Peyer's patch (tissue), 4 donors: ENCODE measurements at regions not wholly inside any gene's neighbourhood (a gene's known extent, or its start where the extent isn't known, plus 50 kb on each side); places are given as distances from the start of the nearest gene placed in this dataset.

Source experiments
- DNase-seq, 3 donors: peaks; one replicate each; pipeline ENCODE4 v3.0.0-alpha.2; 2017 to 2019
- H3K27ac ChIP-seq, 4 donors: fragments of 200-600 bp; sonication (generic); one replicate each; pipeline ENCODE4 v1.5.1; 2016 to 2019
- H3K27me3 ChIP-seq, 2 donors: fragments of 200-600 bp; sonication (generic); one replicate each; pipeline ENCODE4 v1.5.1; 2019
- H3K36me3 ChIP-seq, 3 donors: fragments of 200-600 bp; sonication (generic); one replicate each; pipeline ENCODE4 v1.5.1; 2016 to 2019
- H3K4me1 ChIP-seq, 4 donors: fragments of 200-600 bp; sonication (generic); one replicate each; pipeline ENCODE4 v1.5.1; 2016 to 2019
- H3K4me3 ChIP-seq, 4 donors: fragments of 200-600 bp; sonication (generic); 1 replicate in 3 of 4; 2 replicates in 1 of 4; pipeline ENCODE4 v1.5.1; 2016 to 2019; ENCODE audit warnings: mild to moderate bottlenecking in 1 of 4
- H3K9me3 ChIP-seq, 4 donors: fragments of 200-600 bp; sonication (generic); one replicate each; pipeline ENCODE4 v1.5.1; 2016 to 2019; ENCODE audit warnings: mild to moderate bottlenecking in 1 of 4
- POLR2A ChIP-seq, 2 donors: fragments of 450-650 bp; IDR thresholded peaks; one replicate each; pipeline ENCODE4 v1.5.1; 2017; ENCODE audit warnings: antibody characterized with exemption in 2 of 2, mild to moderate bottlenecking in 2 of 2, moderate library complexity in 2 of 2
- TF ChIP-seq, protein P1 (sequence below), 6 experiments: fragments of 450-650 bp in 4 of 6; fragments of 200-600 bp in 2 of 6; sonication (generic) in 1 of 6; IDR thresholded peaks; one replicate each; pipeline ENCODE4 v1.5.1; 2017 to 2019; ENCODE audit warnings: antibody characterized with exemption in 6 of 6, mild to moderate bottlenecking in 3 of 6, moderate library complexity in 1 of 6

- H3K4me3 ChIP-seq: no peak overlapping the region
- H3K27ac ChIP-seq: no peak overlapping the region
- no peaks in the 10 kb centered on the region for H3K27me3 ChIP-seq
- no peak for TF ChIP-seq POLR2A (IDR thresholded peaks at IDR 0.05)
- TF ChIP-seq, protein P1, sequence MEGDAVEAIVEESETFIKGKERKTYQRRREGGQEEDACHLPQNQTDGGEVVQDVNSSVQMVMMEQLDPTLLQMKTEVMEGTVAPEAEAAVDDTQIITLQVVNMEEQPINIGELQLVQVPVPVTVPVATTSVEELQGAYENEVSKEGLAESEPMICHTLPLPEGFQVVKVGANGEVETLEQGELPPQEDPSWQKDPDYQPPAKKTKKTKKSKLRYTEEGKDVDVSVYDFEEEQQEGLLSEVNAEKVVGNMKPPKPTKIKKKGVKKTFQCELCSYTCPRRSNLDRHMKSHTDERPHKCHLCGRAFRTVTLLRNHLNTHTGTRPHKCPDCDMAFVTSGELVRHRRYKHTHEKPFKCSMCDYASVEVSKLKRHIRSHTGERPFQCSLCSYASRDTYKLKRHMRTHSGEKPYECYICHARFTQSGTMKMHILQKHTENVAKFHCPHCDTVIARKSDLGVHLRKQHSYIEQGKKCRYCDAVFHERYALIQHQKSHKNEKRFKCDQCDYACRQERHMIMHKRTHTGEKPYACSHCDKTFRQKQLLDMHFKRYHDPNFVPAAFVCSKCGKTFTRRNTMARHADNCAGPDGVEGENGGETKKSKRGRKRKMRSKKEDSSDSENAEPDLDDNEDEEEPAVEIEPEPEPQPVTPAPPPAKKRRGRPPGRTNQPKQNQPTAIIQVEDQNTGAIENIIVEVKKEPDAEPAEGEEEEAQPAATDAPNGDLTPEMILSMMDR (IDR thresholded peaks at IDR 0.05): no peak
- no peak for DNase-seq
- H3K4me1 ChIP-seq: no peaks in the 10 kb centered on the region
- H3K9me3 ChIP-seq: no peaks in the 10 kb centered on the region
- H3K36me3 ChIP-seq: no peaks in the 10 kb centered on the region
These were observed 126.5 kb downstream of the HHIPL2 start for GRCh38 chr1:222421380-222421779.

GRCh38 chr1:222420633-222421032 lies 127.3 kb downstream of the HHIPL2 start:
- H3K27me3 ChIP-seq: no peaks in the 10 kb centered on the region
- H3K27ac ChIP-seq: no peak overlapping the region
- DNase-seq: peak in 1 of 3 donors; percentile 19
- H3K4me3 ChIP-seq: no peak overlapping the region
- H3K36me3 ChIP-seq: no peaks in the 10 kb centered on the region
- TF ChIP-seq, protein P1 (IDR thresholded peaks at IDR 0.05): no peak
- TF ChIP-seq POLR2A (IDR thresholded peaks at IDR 0.05): no peak
- H3K4me1 ChIP-seq: no peaks in the 10 kb centered on the region
- H3K9me3 ChIP-seq: no peaks in the 10 kb centered on the region

DNA sequence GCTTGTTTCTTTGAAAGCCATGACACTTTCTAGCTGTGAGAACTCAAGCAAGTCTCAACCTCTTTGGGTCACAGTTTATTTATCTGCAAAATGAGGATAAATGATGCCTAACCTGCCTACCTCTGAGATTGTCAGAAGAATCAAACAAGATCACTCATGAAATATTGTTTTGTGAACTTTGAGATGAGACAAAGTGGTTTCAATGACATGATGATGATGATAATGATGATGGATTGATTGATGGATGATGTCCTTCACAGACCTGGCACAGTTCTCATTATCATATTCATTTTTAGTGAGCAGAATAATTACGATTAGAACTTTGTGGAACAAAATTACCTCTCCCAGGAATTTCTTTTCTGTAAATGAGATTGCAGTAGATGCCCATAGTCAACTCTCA lies 129.2 kb downstream of the HHIPL2 start:
- no peaks in the 10 kb centered on the region for H3K4me1 ChIP-seq
- H3K9me3 ChIP-seq: no peaks in the 10 kb centered on the region
- TF ChIP-seq, protein P1 (IDR thresholded peaks at IDR 0.05): no peak
- TF ChIP-seq POLR2A (IDR thresholded peaks at IDR 0.05): no peak
- DNase-seq: no peak
- no peaks in the 10 kb centered on the region for H3K36me3 ChIP-seq
- H3K4me3 ChIP-seq: no peak overlapping the region
- no peaks in the 10 kb centered on the region for H3K27me3 ChIP-seq
- no peak overlapping the region for H3K27ac ChIP-seq

GRCh38 chr1:222417264-222417663 lies 130.6 kb downstream of the HHIPL2 start:
- Histone ChIP-seq H3K4me3 (no peak overlapping the region), H3K27ac (no peak overlapping the region), H3K4me1 (no peaks in the 10 kb centered on the region), H3K36me3 (no peaks in the 10 kb centered on the region), H3K27me3 (no peaks in the 10 kb centered on the region), H3K9me3 (no peaks in the 10 kb centered on the region)
- TF ChIP-seq POLR2A (IDR thresholded peaks at IDR 0.05): no peak
- TF ChIP-seq, protein P1 (IDR thresholded peaks at IDR 0.05): no peak
- no peak for DNase-seq

DNA sequence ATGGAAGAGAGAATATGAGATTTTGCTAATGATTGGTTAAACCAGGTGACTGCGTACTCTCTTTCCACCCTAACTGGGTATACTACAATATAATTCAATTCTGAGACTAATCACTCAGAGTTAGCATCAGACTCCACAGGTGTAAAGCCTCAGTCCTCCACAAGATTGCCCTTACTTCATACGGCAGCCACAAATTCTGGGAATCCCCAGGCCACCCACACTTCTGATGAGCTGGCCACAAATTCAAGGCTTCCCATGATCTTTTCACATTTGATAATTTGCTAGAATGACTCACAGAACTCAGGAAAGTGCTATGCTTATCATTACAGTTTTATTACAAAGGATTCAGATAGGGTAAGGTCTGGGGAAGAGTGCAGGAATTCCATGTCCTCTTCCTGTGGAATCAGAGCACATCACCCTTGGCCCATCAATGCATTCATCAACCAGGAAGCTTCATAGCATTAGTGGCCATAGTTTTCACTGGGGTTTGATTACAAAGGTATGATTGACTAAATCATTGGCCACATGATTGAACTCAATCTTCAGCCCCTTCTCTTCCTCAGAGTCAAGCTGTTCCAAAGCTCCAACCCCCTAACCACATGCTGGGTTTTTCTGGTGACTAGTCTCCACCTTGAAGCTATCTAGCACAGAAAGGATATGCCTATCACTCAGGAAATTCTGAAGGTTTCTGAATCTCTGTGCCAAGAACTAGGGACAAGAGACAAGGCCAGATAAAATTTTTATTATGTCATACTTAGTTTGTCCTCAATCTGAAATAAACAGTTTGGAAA lies 131.7 kb downstream of the HHIPL2 start:
- DNase-seq: no peak
- TF ChIP-seq, protein P1 (IDR thresholded peaks at IDR 0.05): no peak
- no peak for TF ChIP-seq POLR2A (IDR thresholded peaks at IDR 0.05)
- H3K27ac ChIP-seq: no peak overlapping the region
- H3K36me3 ChIP-seq: no peaks in the 10 kb centered on the region
- H3K9me3 ChIP-seq: no peaks in the 10 kb centered on the region
- no peaks in the 10 kb centered on the region for H3K27me3 ChIP-seq
- H3K4me1 ChIP-seq: no peaks in the 10 kb centered on the region
- H3K4me3 ChIP-seq: no peak overlapping the region
